ENCODE measurements at regions not wholly inside any gene's neighbourhood (a gene's known extent, or its start where the extent isn't known, plus 50 kb on each side); places are given as distances from the start of the nearest gene placed in this dataset.

DNA sequence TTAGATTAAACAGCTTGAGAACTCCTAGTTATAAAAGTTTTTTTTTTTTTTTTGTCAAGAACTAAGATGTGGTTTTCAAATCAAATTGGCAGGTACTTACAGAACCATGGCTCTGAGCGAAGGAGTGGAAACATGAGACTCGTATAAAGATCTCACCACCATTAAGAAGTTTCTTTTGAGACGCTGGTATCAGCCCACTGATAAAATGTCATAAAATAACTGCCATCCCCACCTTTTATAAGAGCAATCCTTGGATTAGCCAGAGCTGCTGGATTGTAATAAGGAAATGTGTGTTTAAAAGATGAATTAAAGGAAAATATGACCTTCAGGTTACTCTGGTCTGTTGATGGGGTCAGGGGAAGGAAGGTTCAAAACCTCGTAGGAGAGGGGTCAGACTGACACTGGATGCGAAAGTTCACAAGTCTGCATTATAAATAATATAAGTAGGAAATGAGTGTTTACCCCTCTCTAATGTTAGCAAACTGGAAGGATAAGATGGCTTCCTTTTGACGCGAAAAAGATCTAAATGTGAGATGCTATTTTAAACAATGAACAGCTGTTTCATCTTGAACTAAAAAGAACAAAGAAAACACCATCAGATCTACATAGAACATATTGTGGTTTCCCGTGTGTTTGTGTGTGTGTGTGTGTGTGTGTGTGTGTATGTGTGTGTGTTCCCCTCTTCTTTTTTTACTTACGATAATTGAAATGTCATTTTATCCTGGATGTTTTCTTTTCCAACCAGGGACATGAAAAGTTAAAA, 386.8 kb upstream of the JAG1 start:
- ChIA-PET CTCF (interaction anchor here (0.6 kb wide), 1 partner anchor 1593 kb away, joined by 3 read pairs; no protein-coding TSS in a partner anchor), POLR2A (no interaction called here)

DNA sequence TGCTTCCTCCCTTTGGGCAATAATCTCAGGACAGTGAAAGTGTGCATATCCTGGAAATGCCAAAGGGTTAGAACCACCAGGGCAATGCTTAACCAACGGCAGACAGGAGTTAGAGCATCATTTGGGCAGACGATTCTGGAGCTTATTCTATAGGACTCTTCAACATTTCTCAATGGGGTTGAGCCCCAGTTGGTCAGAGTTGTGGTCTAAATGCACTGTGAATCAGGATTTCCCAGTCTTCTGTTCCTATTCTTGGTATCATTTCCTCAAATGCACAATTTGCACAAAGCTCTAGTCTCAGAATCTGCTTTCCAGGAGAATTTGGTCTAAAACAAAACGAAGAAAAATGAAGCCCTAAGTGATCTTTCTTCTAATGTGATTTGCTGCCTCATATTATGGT, 389.6 kb upstream of the JAG1 start:
- ChIA-PET CTCF (no interaction called here), POLR2A (no interaction called here)

- ChIA-PET POLR2A (no interaction called here), CTCF (no interaction called here)
Measured at GRCh38 chr20:11064946-11065345, 391.1 kb upstream of the JAG1 start.

GRCh38 chr20:11067359-11067758, 393.6 kb upstream of the JAG1 start:
- ChIA-PET POLR2A (no interaction called here), CTCF (no interaction called here)

DNA sequence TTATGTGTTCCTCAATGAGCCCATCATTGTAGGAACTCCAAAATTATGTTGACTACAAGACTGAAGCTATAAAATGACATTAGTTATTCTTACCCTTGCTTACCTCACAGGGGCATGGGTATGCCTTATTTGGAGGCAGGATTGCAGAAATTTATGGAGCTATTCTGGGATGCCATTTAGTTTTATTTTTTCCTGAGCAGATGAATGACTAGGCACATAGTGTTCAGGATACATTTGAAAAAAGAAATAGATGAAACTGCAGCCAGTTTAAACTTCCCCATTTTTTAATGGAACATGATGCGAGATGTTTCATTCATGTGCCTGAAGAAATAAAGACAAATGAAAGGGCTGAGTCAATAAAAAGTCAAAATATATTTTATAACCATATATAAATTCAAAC, 399.2 kb upstream of the JAG1 start:
- POLR2A ChIA-PET, result no interaction called here
- CTCF ChIA-PET, result no interaction called here

- ChIA-PET POLR2A (no interaction called here), CTCF (no interaction called here)
Measured at GRCh38 chr20:11076434-11077105, 402.8 kb upstream of the JAG1 start.

- POLR2A ChIA-PET, result no interaction called here
- CTCF ChIA-PET, result no interaction called here
Measured at GRCh38 chr20:11077226-11077625, 403.4 kb upstream of the JAG1 start.

DNA sequence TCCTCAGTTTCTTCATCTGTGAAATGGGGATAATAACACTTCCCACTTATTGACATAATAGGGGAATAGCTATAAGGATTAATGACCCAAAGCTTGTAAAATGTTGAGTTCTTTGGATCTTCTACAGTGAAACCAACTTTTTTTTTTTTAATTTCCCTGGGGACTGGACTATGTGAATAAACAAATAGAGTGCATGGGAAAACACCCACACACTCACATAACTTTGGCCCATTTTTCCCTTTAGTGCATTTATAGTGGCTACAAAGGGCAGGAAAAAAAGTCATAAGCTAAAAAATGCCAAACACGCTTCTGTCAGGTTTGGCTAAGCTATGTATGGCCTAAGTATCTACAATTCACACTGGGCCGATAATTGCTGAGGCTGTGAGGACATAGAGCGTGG, 406.2 kb upstream of the JAG1 start:
- CTCF ChIA-PET, result no interaction called here
- POLR2A ChIA-PET, result no interaction called here

DNA sequence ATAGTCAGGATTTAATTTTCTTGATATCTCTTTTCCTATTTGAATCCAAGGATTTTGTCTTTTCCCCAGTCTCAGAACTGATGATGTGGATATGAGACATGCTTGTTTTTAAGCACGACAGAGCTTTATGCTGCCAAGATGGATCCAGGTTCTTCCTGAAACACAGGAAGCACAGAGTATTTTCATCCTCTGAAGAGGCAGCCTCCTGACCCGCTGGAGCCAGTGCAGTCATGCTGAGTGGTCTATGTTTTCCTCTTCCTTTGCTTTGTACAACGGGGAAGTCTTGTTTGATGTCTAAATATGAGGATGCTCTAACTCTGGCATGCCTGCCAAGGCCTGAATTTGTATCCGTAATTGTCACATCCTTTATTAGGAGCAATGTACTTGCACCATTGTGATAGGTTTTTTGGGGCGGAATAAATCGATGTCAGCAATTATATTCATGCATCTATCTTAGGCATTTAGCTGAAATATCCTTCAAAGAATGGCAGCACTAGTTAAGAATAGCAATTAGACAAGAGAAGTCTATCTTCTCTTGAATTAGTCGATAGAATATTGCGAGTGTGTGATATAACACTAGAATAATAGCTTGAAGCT, 407.1 kb upstream of the JAG1 start:
- POLR2A ChIA-PET, result no interaction called here

DNA sequence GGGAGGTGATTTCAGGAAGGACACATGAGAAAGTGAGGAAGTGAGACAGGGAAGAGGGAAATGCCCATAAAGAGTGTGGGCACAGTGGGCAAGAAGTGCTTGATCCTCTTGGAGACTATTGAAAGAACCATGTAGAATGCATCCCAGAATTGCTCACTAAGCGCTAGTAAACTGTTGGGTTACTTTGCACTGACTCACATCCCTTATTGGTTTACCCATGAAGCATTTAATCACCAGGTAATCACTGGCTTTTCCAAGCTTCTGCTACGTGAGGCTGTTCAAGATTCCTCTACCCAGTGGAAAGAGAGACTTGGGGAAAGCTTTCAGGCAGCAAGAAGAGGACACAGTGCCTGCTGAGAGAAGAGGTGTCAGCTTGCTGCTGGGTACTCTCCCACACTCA, 410.0 kb upstream of the JAG1 start:
- CTCF ChIA-PET, result no interaction called here
- POLR2A ChIA-PET, result no interaction called here

More for the DNA sequence above, 407.1 kb upstream of the JAG1 start:
- CTCF ChIA-PET, result no interaction called here

GRCh38 chr20:11084508-11084907, 410.7 kb upstream of the JAG1 start:
- ChIA-PET CTCF (no interaction called here), POLR2A (no interaction called here)

DNA sequence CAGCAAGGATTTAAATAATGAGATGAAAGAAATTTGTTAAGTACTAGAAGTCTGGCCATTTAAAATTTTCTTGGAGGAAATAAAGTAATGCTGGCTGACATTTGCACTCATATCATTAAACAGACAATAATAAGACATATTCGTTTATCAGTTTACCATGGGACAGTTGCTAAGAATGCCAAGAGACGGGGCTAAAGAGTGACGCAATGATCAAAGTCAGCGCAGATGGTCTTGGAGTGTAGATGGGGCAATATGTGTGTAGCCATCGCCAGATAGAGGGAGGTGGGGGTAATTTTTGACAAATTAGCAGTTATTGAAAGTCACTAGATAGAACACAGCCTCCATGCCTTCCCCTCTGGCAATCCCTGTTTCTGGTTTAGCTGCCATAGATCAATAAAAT, 413.2 kb upstream of the JAG1 start:
- ChIA-PET CTCF (no interaction called here), POLR2A (no interaction called here)

- ChIA-PET POLR2A (no interaction called here), CTCF (no interaction called here)
Measured at GRCh38 chr20:11090751-11091150, 417.0 kb upstream of the JAG1 start.

DNA sequence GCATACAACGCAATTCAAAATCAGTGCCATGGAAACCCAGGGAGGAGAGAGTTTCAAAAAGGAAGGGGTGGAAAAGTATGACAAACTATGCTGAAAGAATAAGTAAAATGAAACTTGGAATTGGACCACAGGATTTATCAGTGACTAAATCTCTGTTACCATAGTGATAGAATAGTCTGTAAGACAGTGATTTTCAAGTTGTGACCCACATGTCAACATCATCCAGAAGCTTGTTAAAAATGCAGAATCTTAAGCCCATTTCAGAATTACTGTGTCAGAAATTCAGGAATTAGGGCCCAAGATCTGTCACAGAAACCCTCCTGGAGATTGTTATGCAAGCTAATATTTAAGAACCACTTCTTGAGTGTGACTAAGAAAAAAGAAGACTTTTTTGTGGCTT, 417.7 kb upstream of the JAG1 start:
- ChIA-PET POLR2A (no interaction called here), CTCF (no interaction called here)

- CTCF ChIA-PET, result no interaction called here
- POLR2A ChIA-PET, result no interaction called here
Measured at GRCh38 chr20:11092151-11092550, 418.4 kb upstream of the JAG1 start.

- POLR2A ChIA-PET, result no interaction called here
- CTCF ChIA-PET, result no interaction called here
Measured at GRCh38 chr20:11094196-11094595, 420.4 kb upstream of the JAG1 start.

DNA sequence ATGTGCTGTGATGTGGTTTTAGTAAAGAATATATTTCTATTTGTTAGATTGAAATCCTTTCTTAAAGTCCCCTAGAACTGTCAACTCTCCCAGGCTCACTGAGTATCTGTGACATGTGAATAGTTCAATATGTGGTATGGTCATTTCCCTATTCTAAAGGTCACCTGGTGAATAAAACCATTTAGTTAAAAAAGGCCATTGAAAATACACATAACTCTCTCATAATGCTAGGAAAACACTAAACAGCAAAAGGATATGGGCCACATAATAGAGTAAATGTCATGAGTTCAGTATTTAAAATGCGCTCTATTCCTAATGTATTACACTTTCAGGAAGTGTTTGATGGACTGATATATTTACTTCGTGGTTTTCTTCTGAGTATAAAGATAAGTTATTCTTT, 420.9 kb upstream of the JAG1 start:
- ChIA-PET POLR2A (no interaction called here), CTCF (no interaction called here)

GRCh38 chr20:11098888-11099287, 425.1 kb upstream of the JAG1 start:
- ChIA-PET CTCF (no interaction called here), POLR2A (no interaction called here)

DNA sequence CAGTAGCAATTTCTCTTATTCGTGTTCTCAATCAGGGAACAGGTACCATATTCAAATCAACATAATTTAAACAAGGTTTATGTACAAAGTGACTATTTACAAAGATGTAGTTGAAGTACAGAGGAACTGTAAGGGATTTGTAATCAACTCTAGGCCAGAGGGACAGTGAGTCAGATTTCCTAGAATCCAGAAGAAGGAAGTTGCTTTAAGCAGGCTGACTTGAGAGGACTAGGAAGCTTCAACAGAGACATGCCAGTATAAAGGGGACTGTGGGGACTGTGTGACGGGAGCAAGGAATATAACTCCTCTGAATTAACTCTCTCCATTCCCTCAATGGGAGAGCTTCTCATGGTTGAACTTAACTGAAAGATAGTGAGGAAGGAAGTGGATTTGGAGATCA, 427.4 kb upstream of the JAG1 start:
- ChIA-PET CTCF (no interaction called here), POLR2A (no interaction called here)

DNA sequence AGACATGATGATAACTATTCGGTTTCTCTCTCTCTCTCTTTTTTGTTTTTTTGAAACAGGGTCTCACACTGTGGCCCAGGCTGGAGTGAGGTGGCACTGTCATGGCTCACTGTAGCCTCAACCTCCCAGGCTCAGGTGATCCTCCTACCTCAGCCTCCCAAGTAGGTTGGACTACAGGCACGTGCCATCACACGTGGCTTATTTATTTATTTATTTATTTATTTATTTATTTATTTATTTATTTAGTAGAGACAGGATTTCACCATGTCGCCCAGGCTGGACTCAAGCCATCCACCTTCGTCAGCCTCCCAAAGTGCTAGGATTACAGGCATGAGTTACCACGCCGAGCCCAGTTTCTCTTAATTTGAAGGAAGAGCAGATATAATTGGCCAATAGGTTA, 427.9 kb upstream of the JAG1 start:
- POLR2A ChIA-PET, result no interaction called here
- CTCF ChIA-PET, result no interaction called here

DNA sequence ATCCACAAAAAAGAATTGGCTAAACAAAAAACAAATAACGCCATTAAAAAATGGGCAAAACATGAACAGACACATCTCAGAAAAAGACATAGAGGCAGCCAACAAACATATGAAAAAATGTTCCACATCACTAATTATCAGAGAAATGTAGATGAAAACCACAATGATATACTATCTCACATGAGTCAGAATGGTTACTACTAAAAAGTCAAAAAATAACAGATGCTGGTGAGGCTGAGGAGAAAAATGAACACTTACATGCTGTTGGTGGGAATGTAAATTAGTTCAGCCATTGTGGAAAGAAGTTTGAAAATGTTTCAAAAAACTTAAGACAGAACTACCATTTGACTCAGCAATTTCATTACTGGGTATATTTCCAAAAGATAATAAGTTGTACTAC, 430.1 kb upstream of the JAG1 start:
- ChIA-PET CTCF (no interaction called here), POLR2A (no interaction called here)

All from activated CD8-positive, alpha-beta memory T cell treated with anti-CD3 and anti-CD28 coated beads for 36 hours (primary cell).